HPDE6-E6E7 (cell line): ENCODE measurements at regions not wholly inside any gene's neighbourhood (a gene's known extent, or its start where the extent isn't known, plus 50 kb on each side); places are given as distances from the start of the nearest gene placed in this dataset.
"Not testable (repeated sequence)": the region's sequence is repeated elsewhere in the genome, so short reads cannot be mapped to it uniquely, and the experiment has no call there.

Experiments
- DNase-seq: peaks from one replicate; pipeline ENCODE4 v3.0.0; 2011; ENCODE audit warnings: missing footprints; ENCODE audit errors: extremely low spot score

- DNase-seq = no peak
Measured at GRCh38 chr5:167096816-167097215, 1194.6 kb upstream of the WWC1 start.

GRCh38 chr5:167104351-167104750 lies 1187.1 kb upstream of the WWC1 start:
- DNase-seq = no peak

GRCh38 chr5:167105941-167106340 lies 1185.5 kb upstream of the WWC1 start:
- DNase-seq = no peak

GRCh38 chr5:167107684-167108083 lies 1183.8 kb upstream of the WWC1 start:
- DNase-seq = no peak

- DNase-seq = not testable (repeated sequence)
Measured at GRCh38 chr5:167108266-167108665, 1183.2 kb upstream of the WWC1 start.

- DNase-seq = no peak
Measured at GRCh38 chr5:167112556-167112955, 1178.9 kb upstream of the WWC1 start.

GRCh38 chr5:167122267-167122666 lies 1169.2 kb upstream of the WWC1 start:
- no peak for DNase-seq

GRCh38 chr5:167123126-167123525 lies 1168.3 kb upstream of the WWC1 start:
- DNase-seq = no peak

GRCh38 chr5:167128581-167128980 lies 1162.9 kb upstream of the WWC1 start:
- no peak for DNase-seq

GRCh38 chr5:167140548-167141291 lies 1150.7 kb upstream of the WWC1 start:
- DNase-seq = no peak

GRCh38 chr5:167143716-167144115 lies 1147.7 kb upstream of the WWC1 start:
- DNase-seq = no peak

GRCh38 chr5:167145841-167146240 lies 1145.6 kb upstream of the WWC1 start:
- no peak for DNase-seq

- no peak for DNase-seq
Measured at GRCh38 chr5:167147879-167148278, 1143.6 kb upstream of the WWC1 start.

GRCh38 chr5:167150661-167151060 lies 1140.8 kb upstream of the WWC1 start:
- DNase-seq = no peak

GRCh38 chr5:167152561-167152960 lies 1138.9 kb upstream of the WWC1 start:
- DNase-seq = no peak

GRCh38 chr5:167155387-167156005 lies 1135.9 kb upstream of the WWC1 start:
- DNase-seq = no peak

- DNase-seq = no peak
Measured at GRCh38 chr5:167156446-167156845, 1135.0 kb upstream of the WWC1 start.

- DNase-seq = no peak
Measured at GRCh38 chr5:167158588-167158987, 1132.9 kb upstream of the WWC1 start.

- DNase-seq = no peak
Measured at GRCh38 chr5:167160388-167160787, 1131.1 kb upstream of the WWC1 start.

- DNase-seq = no peak
Measured at GRCh38 chr5:167166696-167167095, 1124.7 kb upstream of the WWC1 start.

- DNase-seq = no peak
Measured at GRCh38 chr5:167167191-167167795, 1124.2 kb upstream of the WWC1 start.

GRCh38 chr5:167168971-167169370 lies 1122.5 kb upstream of the WWC1 start:
- no peak for DNase-seq

GRCh38 chr5:167171056-167171455 lies 1120.4 kb upstream of the WWC1 start:
- no peak for DNase-seq
